K562 (cell line): ENCODE measurements at regions not wholly inside any gene's neighbourhood (a gene's known extent, or its start where the extent isn't known, plus 50 kb on each side); places are given as distances from the start of the nearest gene placed in this dataset.

ENCODE experiments used
- CEBPG ChIP-seq, 3 experiments: fragments of 200-800 bp in 1 of 3; sonication (Bioruptor generic) in 1 of 3; sonication (generic) in 1 of 3; formaldehyde crosslinking in 1 of 3; IDR thresholded peaks in 2 of 3; conservative IDR thresholded peaks in 1 of 3; 2 replicates each; pipeline versions ENCODE4 v1.6.1 to v1.8.0; 2016 to 2022; ENCODE audit warnings: missing compliant biosample characterization in 2 of 3, missing genetic modification characterization in 2 of 3, mild to moderate bottlenecking in 1 of 3, missing genetic modification reagents in 1 of 3
- DMBX1 ChIP-seq: fragments of 250-450 bp; sonication (Bioruptor Pico); IDR thresholded peaks from 2 replicates; pipeline ENCODE4 v1.8.0; 2022; ENCODE audit warnings: inconsistent platforms, mild to moderate bottlenecking, moderate library complexity, borderline replicate concordance
- ELF1 ChIP-seq: fragments of 200-800 bp; sonication (Bioruptor generic); IDR thresholded peaks from 2 replicates; pipeline ENCODE4 v1.6.1; 2016; ENCODE audit warnings: missing genetic modification characterization, missing compliant biosample characterization
- ETV1 ChIP-seq: fragments of 450-650 bp; conservative IDR thresholded peaks from 2 replicates; pipeline ENCODE4 v1.6.1; 2016; ENCODE audit warnings: missing genetic modification characterization, control low read depth, low read depth, missing compliant biosample characterization
- ETV5 ChIP-seq: sonication (generic); formaldehyde crosslinking; IDR thresholded peaks from 2 replicates; pipeline ENCODE4 v1.4.0; 2020; ENCODE audit warnings: low read depth, mild to moderate bottlenecking, missing genetic modification reagents
- GABPA ChIP-seq: fragments of 200-800 bp; sonication (Bioruptor generic); conservative IDR thresholded peaks from 2 replicates; pipeline ENCODE4 v1.6.1; 2016; ENCODE audit warnings: low read depth, missing genetic modification characterization, missing compliant biosample characterization
- GABPB2 ChIP-seq: fragments of 250-450 bp; sonication (Bioruptor Pico); conservative IDR thresholded peaks from 2 replicates; pipeline ENCODE4 v1.5.1; 2021; ENCODE audit warnings: mild to moderate bottlenecking
- MAFK ChIP-seq: IDR thresholded peaks from 2 replicates; pipeline ENCODE4 v1.6.1; 2011; ENCODE audit warnings: low read length, improper control_type of control experiment
- MYBL2 ChIP-seq, 2 experiments: fragments of 450-650 bp in 1 of 2; sonication (generic) in 1 of 2; formaldehyde crosslinking in 1 of 2; IDR thresholded peaks; 2 replicates each; pipeline versions ENCODE4 v1.6.1 to v1.8.1; 2017 to 2022; ENCODE audit warnings: borderline replicate concordance in 1 of 2, inconsistent platforms in 1 of 2, low read depth in 1 of 2, mild to moderate bottlenecking in 1 of 2, missing genetic modification reagents in 1 of 2, moderate library complexity in 1 of 2
- NR2C1 ChIP-seq, 2 experiments: fragments of 450-650 bp; IDR thresholded peaks; 2 replicates each; pipeline ENCODE4 v1.6.1; 2017; ENCODE audit warnings: mild to moderate bottlenecking in 2 of 2, antibody characterized with exemption in 1 of 2, inconsistent platforms in 1 of 2, missing compliant biosample characterization in 1 of 2, missing genetic modification characterization in 1 of 2
- NR3C1 ChIP-seq: sonication (generic); formaldehyde crosslinking; IDR thresholded peaks from 2 replicates; pipeline ENCODE4 v1.8.1; 2022; ENCODE audit warnings: missing genetic modification reagents
- RERE ChIP-seq: sonication (generic); formaldehyde crosslinking; IDR thresholded peaks from 2 replicates; pipeline ENCODE4 v1.8.0; 2023; ENCODE audit warnings: missing genetic modification reagents, mild to moderate bottlenecking, borderline replicate concordance
- TEAD1 ChIP-seq, 2 experiments: fragments of 450-650 bp in 1 of 2; sonication (generic) in 1 of 2; formaldehyde crosslinking; IDR thresholded peaks; 2 replicates each; pipeline versions ENCODE4 v1.4.0 to v1.8.0; 2020 to 2022; ENCODE audit warnings: mild to moderate bottlenecking in 2 of 2, missing genetic modification reagents in 1 of 2
- TEAD4 ChIP-seq, 2 experiments: sonication (generic) in 1 of 2; formaldehyde crosslinking in 1 of 2; IDR thresholded peaks; 2 replicates each; pipeline versions ENCODE4 v1.6.1 to v1.8.0; 2012 to 2022; ENCODE audit warnings: borderline replicate concordance in 1 of 2, inconsistent platforms in 1 of 2, low read length in 1 of 2, mild to moderate bottlenecking in 1 of 2, missing genetic modification reagents in 1 of 2
- VEZF1 ChIP-seq: fragments of 200-800 bp; sonication (Bioruptor generic); IDR thresholded peaks from 2 replicates; pipeline ENCODE4 v1.6.1; 2017; ENCODE audit warnings: missing genetic modification characterization, missing compliant biosample characterization
- TF ChIP-seq, protein P1 (sequence below), 2 experiments: fragments of 450-650 bp; conservative IDR thresholded peaks; 2 replicates each; pipeline ENCODE4 v1.6.1; 2017; ENCODE audit warnings: mild to moderate bottlenecking in 2 of 2, moderate library complexity in 2 of 2

DNA sequence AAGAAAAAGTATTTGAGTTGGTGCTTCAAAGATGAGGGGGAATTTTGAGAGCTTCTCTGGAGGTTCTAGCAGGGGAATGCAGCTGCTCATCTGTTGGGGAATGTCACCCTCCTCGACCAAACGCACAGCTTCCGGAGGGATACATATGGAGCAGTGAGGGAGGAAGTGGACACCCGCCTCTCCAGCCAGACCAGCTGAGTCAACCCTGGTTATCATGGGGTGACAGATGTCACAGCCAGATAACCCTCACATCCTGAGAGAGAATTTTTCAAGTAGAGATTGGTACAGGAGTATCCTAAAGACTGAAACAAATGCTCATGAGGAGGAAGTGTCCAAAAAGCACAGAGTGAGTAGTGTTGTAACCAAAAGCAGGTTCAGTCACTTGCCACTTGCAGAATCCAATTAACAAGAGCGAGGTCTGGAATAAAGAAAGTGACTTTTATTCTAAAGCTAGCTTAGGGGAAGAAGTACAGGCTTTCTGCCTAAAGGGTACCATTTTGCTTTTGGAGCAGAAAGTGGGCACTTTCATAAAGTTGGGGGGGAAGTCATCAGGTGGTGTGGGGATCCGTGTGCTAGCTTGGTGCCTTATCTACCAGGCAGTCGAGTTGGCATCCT lies 395.2 kb downstream of the RAD51AP2 start (continued):
- TF ChIP-seq TEAD4 (IDR thresholded peaks at IDR 0.05; ENCODE audit: low read length), result peak; percentile 97
- TF ChIP-seq TEAD4 (CRISPR knock-in tag; IDR thresholded peaks at IDR 0.05; ENCODE audit: borderline replicate concordance), result no peak
- no peak for TF ChIP-seq MYBL2 (IDR thresholded peaks at IDR 0.05; ENCODE audit: low read depth)
- no peak for TF ChIP-seq MYBL2 (CRISPR knock-in tag; IDR thresholded peaks at IDR 0.05; ENCODE audit: borderline replicate concordance)
- TF ChIP-seq DMBX1, result peak; percentile 43; the same call in 1 of the 2 replicates
- TF ChIP-seq VEZF1 (CRISPR knock-in tag), result peak; percentile 75
- TF ChIP-seq ELF1 (tag), result peak; percentile 77
- no peak for TF ChIP-seq RERE (CRISPR knock-in tag)
- TF ChIP-seq ETV5 (CRISPR knock-in tag), result peak; percentile 94
- peak in 1 of 2 experiments; percentile 78; a peak in 2 of 4 replicates for TF ChIP-seq TEAD1 (CRISPR knock-in tag; IDR thresholded peaks at IDR 0.05)
- no peak; the same call in 1 of the 2 replicates for TF ChIP-seq NR2C1 (IDR thresholded peaks at IDR 0.05)
- TF ChIP-seq NR2C1 (tag; IDR thresholded peaks at IDR 0.05), result peak; percentile 39; the same call in 1 of the 2 replicates
- peak; percentile 76 for TF ChIP-seq GABPA
- TF ChIP-seq, protein P1, sequence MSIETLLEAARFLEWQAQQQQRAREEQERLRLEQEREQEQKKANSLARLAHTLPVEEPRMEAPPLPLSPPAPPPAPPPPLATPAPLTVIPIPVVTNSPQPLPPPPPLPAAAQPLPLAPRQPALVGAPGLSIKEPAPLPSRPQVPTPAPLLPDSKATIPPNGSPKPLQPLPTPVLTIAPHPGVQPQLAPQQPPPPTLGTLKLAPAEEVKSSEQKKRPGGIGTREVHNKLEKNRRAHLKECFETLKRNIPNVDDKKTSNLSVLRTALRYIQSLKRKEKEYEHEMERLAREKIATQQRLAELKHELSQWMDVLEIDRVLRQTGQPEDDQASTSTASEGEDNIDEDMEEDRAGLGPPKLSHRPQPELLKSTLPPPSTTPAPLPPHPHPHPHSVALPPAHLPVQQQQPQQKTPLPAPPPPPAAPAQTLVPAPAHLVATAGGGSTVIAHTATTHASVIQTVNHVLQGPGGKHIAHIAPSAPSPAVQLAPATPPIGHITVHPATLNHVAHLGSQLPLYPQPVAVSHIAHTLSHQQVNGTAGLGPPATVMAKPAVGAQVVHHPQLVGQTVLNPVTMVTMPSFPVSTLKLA (conservative IDR thresholded peaks at IDR 0.05), result 0 out of 4 replicates have a peak, but pooled peaks of 1 of the 2 experiments have one; percentile 28
- TF ChIP-seq GABPB2 (CRISPR knock-in tag), result no peak
- no peak for TF ChIP-seq CEBPG (CRISPR knock-in tag; IDR thresholded peaks at IDR 0.05)
- 0 out of 4 replicates have a peak, but pooled peaks of 1 of the 2 experiments have one; percentile 37 for TF ChIP-seq CEBPG (tag; conservative IDR thresholded peaks at IDR 0.05 in 1 of 2, IDR thresholded peaks at IDR 0.05 in 1 of 2)
- peak; percentile 97 for TF ChIP-seq ETV1 (tag)
- TF ChIP-seq MAFK, result peak; percentile 57; the same call in 1 of the 2 replicates
- TF ChIP-seq NR3C1 (CRISPR knock-in tag), result no peak
